ENCODE measurements at regions not wholly inside any gene's neighbourhood (a gene's known extent, or its start where the extent isn't known, plus 50 kb on each side); places are given as distances from the start of the nearest gene placed in this dataset.

DNA sequence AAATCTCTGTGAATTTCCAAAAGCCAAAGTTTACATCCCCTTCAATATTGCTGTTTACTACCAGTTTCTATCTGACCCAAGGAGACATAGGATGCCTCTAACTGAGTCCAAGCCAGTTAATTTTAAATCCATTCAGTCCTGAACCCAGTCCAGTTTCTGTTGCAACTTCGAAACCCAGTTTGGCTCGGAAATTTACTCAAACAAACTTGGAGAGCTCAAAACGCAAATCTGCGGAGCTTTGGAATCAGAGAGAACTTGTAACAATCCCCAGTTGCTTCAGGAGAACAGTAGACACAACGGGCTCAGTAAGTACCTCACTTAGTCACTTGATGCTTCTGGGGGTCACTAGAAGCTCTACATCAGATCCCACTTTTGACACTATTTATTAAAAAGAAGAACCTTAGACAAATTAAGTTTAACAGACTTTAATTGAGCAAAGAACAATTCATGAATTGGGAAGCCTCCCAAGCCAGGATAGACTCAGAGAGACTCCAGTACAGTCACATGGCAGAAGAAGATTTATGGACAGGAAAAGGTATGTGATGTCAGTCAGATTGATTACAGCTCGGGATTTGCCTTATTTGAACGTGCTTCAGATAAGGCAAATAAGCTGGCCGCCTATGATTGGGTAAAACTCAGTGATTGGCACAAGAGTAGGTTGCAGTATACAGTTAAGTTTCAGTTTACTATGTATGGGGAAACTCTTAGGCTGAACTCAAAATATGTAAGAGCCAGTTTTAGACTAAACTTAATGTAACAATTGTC lies 118.0 kb downstream of the RFPL4B start:
- H3K36me3 ChIP-seq: no peaks in the 10 kb centered on the region
- no peaks in the 10 kb centered on the region for H3K9me3 ChIP-seq
- H3K27ac ChIP-seq: no peak overlapping the region
- TF ChIP-seq, protein P1, sequence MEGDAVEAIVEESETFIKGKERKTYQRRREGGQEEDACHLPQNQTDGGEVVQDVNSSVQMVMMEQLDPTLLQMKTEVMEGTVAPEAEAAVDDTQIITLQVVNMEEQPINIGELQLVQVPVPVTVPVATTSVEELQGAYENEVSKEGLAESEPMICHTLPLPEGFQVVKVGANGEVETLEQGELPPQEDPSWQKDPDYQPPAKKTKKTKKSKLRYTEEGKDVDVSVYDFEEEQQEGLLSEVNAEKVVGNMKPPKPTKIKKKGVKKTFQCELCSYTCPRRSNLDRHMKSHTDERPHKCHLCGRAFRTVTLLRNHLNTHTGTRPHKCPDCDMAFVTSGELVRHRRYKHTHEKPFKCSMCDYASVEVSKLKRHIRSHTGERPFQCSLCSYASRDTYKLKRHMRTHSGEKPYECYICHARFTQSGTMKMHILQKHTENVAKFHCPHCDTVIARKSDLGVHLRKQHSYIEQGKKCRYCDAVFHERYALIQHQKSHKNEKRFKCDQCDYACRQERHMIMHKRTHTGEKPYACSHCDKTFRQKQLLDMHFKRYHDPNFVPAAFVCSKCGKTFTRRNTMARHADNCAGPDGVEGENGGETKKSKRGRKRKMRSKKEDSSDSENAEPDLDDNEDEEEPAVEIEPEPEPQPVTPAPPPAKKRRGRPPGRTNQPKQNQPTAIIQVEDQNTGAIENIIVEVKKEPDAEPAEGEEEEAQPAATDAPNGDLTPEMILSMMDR (IDR thresholded peaks at IDR 0.05): no peak
- no peaks in the 10 kb centered on the region for H3K27me3 ChIP-seq (ENCODE audit: low read depth)
- DNase-seq (no peak), ATAC-seq (no peak)
- no peak overlapping the region for H3K4me3 ChIP-seq
- intact Hi-C loops (cut with DNase I): no loop called here
- no peaks in the 10 kb centered on the region for H3K4me1 ChIP-seq

DNA sequence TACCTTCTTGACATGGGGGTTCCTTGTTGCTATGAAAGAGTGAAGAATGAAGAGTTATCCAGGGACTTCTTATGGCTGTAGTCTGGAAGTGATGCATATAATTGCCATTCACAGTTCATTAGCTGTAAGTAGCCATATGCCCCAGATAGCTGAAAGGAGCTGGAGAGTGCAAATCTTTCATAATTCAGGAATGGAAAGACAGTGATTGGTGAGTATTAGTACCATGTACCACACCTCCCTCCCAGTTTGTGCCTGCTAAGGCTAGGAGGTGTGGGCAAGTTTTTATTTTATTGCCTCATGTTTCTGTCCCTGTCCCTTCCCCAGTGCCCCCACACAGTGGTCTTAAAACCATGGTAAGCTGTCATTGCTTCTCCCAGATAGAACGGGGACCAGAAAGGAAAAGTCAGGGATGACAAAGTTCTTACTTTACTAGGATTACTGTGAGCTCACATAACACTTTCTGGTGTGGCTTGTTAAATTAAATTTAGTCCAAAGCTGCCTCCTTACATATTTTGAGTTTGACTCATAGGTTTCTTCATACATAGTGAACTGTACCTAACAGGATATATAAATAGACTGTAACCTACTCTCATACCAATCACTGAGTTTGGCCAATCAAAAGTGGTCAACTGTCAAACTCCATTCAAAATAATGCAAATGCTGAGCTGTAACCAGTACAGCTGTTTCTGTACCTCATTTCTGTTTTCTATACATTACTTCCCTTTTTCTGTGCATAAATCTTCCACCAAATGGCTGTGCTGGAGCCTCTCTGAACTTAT lies 119.4 kb downstream of the RFPL4B start:
- H3K9me3 ChIP-seq: no peaks in the 10 kb centered on the region
- H3K4me3 ChIP-seq: no peak overlapping the region
- H3K27me3 ChIP-seq (ENCODE audit: low read depth): no peaks in the 10 kb centered on the region
- TF ChIP-seq, protein P1 (IDR thresholded peaks at IDR 0.05): no peak
- no peak for ATAC-seq
- H3K27ac ChIP-seq: no peak overlapping the region
- H3K4me1 ChIP-seq: no peaks in the 10 kb centered on the region
- no peaks in the 10 kb centered on the region for H3K36me3 ChIP-seq
- intact Hi-C loops (cut with DNase I): no loop called here
- no peak for DNase-seq

DNA sequence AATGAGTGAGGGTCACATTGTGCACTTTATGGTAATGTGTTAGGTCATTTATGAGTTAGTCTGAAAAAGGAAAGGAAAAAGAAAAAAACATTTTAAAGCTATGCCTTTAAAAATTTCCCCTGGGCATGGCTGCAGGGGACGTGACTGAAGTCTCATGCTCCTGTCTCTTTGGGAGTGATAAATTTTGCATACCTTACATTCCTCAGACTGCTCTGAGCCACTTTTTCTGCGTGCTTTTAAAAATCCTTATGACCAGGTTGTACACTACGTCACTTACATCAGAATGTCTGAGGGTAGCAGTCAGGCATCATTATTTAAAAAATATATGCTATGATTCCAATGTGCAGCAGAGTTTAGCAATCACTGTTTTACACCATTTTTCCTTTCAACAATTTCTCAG lies 121.2 kb downstream of the RFPL4B start:
- no peak overlapping the region for H3K4me3 ChIP-seq
- DNase-seq (no peak), ATAC-seq (no peak)
- no peaks in the 10 kb centered on the region for H3K36me3 ChIP-seq
- no peaks in the 10 kb centered on the region for H3K9me3 ChIP-seq
- H3K4me1 ChIP-seq: no peaks in the 10 kb centered on the region
- no peaks in the 10 kb centered on the region for H3K27me3 ChIP-seq (ENCODE audit: low read depth)
- H3K27ac ChIP-seq: no peak overlapping the region
- TF ChIP-seq, protein P1 (IDR thresholded peaks at IDR 0.05): no peak
- intact Hi-C loops (cut with DNase I): no loop called here

DNA sequence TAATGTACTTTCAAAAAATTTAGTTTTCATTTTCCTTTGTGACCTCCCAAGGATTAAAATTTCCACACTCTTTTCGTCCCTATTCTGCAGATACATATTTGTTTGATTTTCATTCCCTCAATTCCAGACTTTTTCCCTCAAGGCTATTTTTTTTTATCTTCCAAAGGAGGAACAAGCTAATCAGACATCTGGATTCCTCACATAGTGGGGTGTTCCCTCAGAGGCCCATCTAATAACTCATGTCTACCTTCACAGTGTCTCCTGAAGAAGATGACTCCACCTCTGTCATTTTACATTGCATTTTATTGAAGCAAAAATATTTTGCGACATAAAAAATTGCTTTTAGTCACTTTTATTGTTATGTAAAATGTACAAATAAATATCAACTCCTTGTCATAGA lies 122.2 kb downstream of the RFPL4B start:
- Histone ChIP-seq H3K36me3 (no peaks in the 10 kb centered on the region), H3K27me3 (ENCODE audit: low read depth) (no peaks in the 10 kb centered on the region), H3K27ac (no peak overlapping the region), H3K4me3 (no peak overlapping the region), H3K4me1 (no peaks in the 10 kb centered on the region), H3K9me3 (no peaks in the 10 kb centered on the region)
- DNase-seq (no peak), ATAC-seq (no peak)
- intact Hi-C loops (cut with DNase I): no loop called here
- TF ChIP-seq, protein P1 (IDR thresholded peaks at IDR 0.05): no peak

DNA sequence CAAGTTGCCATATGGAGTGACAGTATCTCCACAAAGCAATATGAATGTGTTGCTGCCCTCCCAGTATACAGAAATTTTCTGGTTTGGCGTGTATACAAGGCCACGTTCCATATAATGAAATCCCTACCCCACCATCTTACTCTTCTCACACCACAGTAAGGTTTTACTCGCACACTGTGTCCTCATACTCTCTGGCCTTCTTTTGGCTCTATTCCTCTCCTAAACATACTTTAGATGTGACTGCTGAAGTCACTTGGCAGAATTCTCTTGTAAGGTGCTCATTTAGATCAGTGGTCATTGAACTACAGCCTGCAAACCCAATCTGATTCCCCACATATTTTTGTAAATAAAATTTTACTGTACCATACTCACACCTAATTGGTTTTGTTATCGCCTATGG lies 123.2 kb downstream of the RFPL4B start:
- H3K4me1 ChIP-seq: no peaks in the 10 kb centered on the region
- H3K4me3 ChIP-seq: no peak overlapping the region
- no peaks in the 10 kb centered on the region for H3K36me3 ChIP-seq
- intact Hi-C loops (cut with DNase I): no loop called here
- ATAC-seq (no peak), DNase-seq (no peak)
- H3K27me3 ChIP-seq (ENCODE audit: low read depth): no peaks in the 10 kb centered on the region
- H3K9me3 ChIP-seq: no peaks in the 10 kb centered on the region
- H3K27ac ChIP-seq: no peak overlapping the region
- TF ChIP-seq, protein P1 (IDR thresholded peaks at IDR 0.05): no peak
